GM19395 (cell line): ENCODE measurements at regions not wholly inside any gene's neighbourhood (a gene's known extent, or its start where the extent isn't known, plus 50 kb on each side); places are given as distances from the start of the nearest gene placed in this dataset.
"Not testable (repeated sequence)": the region's sequence is repeated elsewhere in the genome, so short reads cannot be mapped to it uniquely, and the experiment has no call there.

Experiments used
- ATAC-seq: cut with Tn5 transposase; IDR thresholded peaks from one replicate; pipeline ENCODE4 v1.9.1; 2021; ENCODE audit warnings: mild to moderate bottlenecking, moderate library complexity; ENCODE audit not compliant: unreplicated experiment

GRCh38 chr13:19362946-19363510 lies 181.4 kb upstream of the TUBA3C start:
- ATAC-seq, result no peak

GRCh38 chr13:19359697-19360096 lies 178.1 kb upstream of the TUBA3C start:
- ATAC-seq, result not testable (repeated sequence)

- ATAC-seq, result no peak
Observed at GRCh38 chr13:19345916-19346422, 164.3 kb upstream of the TUBA3C start.

GRCh38 chr13:19345158-19345557 lies 163.5 kb upstream of the TUBA3C start:
- peak; percentile 18 for ATAC-seq

- ATAC-seq, result peak; percentile 72
Observed at GRCh38 chr13:19344585-19345120, 163.0 kb upstream of the TUBA3C start.

GRCh38 chr13:19332378-19332777 lies 150.8 kb upstream of the TUBA3C start:
- ATAC-seq, result no peak

GRCh38 chr13:19329365-19329764 lies 147.7 kb upstream of the TUBA3C start:
- no peak for ATAC-seq

- no peak for ATAC-seq
Observed at GRCh38 chr13:19324325-19324724, 142.7 kb upstream of the TUBA3C start.

GRCh38 chr13:19321222-19321621 lies 139.6 kb upstream of the TUBA3C start:
- no peak for ATAC-seq

- no peak for ATAC-seq
Observed at GRCh38 chr13:19305434-19305833, 123.8 kb upstream of the TUBA3C start.

GRCh38 chr13:19289180-19289579 lies 107.6 kb upstream of the TUBA3C start:
- ATAC-seq, result no peak

GRCh38 chr13:19283836-19284235 lies 102.2 kb upstream of the TUBA3C start:
- no peak for ATAC-seq

GRCh38 chr13:19268331-19268730 lies 86.7 kb upstream of the TUBA3C start:
- no peak for ATAC-seq

GRCh38 chr13:19267746-19268145 lies 86.1 kb upstream of the TUBA3C start:
- ATAC-seq, result no peak

- ATAC-seq, result no peak
Observed at GRCh38 chr13:19266979-19267378, 85.4 kb upstream of the TUBA3C start.

- no peak for ATAC-seq
Observed at GRCh38 chr13:19264711-19265110, 83.1 kb upstream of the TUBA3C start.

GRCh38 chr13:19252381-19252780 lies 70.8 kb upstream of the TUBA3C start:
- ATAC-seq, result no peak

GRCh38 chr13:19239114-19239860 lies 57.7 kb upstream of the TUBA3C start:
- peak; percentile 70 for ATAC-seq
